H9 (cell line): ENCODE measurements at regions not wholly inside any gene's neighbourhood (a gene's known extent, or its start where the extent isn't known, plus 50 kb on each side); places are given as distances from the start of the nearest gene placed in this dataset.

Source experiments
- DNase-seq: peaks from one replicate; pipeline ENCODE4 v3.0.0-alpha.2; 2017
- H2AFZ ChIP-seq: one replicate; pipeline ENCODE4 v1.6.1; 2013; ENCODE audit warnings: mild to moderate bottlenecking, low read length, control low read depth, moderate library complexity
- H2AK5ac ChIP-seq: 2 replicates; pipeline ENCODE4 v1.6.1; 2013; ENCODE audit warnings: low read length, control low read depth, mixed read lengths; ENCODE audit not compliant: insufficient read length
- H2BK120ac ChIP-seq: one replicate; pipeline ENCODE4 v1.6.1; 2013; ENCODE audit warnings: low read depth, mild to moderate bottlenecking, low read length, control low read depth, inconsistent platforms; ENCODE audit not compliant: poor library complexity, severe bottlenecking
- H2BK12ac ChIP-seq: 2 replicates; pipeline ENCODE4 v1.6.1; 2013; ENCODE audit warnings: low read length, control low read depth, mixed read lengths, low read depth; ENCODE audit not compliant: insufficient read length
- H2BK15ac ChIP-seq: 2 replicates; pipeline ENCODE4 v1.6.1; 2013; ENCODE audit warnings: low read depth, low read length, control low read depth
- H2BK20ac ChIP-seq: one replicate; pipeline ENCODE4 v1.6.1; 2013; ENCODE audit warnings: low read depth, mild to moderate bottlenecking, low read length, control low read depth, inconsistent platforms; ENCODE audit not compliant: poor library complexity, severe bottlenecking
- H2BK5ac ChIP-seq: 2 replicates; pipeline ENCODE4 v1.6.1; 2013; ENCODE audit warnings: low read length, control low read depth, mixed read lengths; ENCODE audit not compliant: insufficient read length
- H3K14ac ChIP-seq: 2 replicates; pipeline ENCODE4 v1.6.1; 2013; ENCODE audit warnings: low read length, control low read depth; ENCODE audit not compliant: insufficient read depth
- H3K18ac ChIP-seq: 2 replicates; pipeline ENCODE4 v1.6.1; 2013; ENCODE audit warnings: low read depth, mild to moderate bottlenecking, mixed read lengths, low read length, control low read depth; ENCODE audit not compliant: insufficient read length
- H3K23ac ChIP-seq: 2 replicates; pipeline ENCODE4 v1.6.1; 2013; ENCODE audit warnings: low read length, control low read depth, mixed read lengths, low read depth; ENCODE audit not compliant: insufficient read length
- H3K23me2 ChIP-seq: 2 replicates; pipeline ENCODE4 v1.6.1; 2013; ENCODE audit warnings: low read depth, mild to moderate bottlenecking, mixed read lengths, low read length, control low read depth; ENCODE audit not compliant: insufficient read length, poor library complexity, severe bottlenecking
- H3K27ac ChIP-seq: 2 replicates; pipeline ENCODE4 v1.5.1; 2013; ENCODE audit warnings: low read length, control low read depth, mixed read lengths, low read depth; ENCODE audit not compliant: insufficient read length
- H3K27me3 ChIP-seq: 2 replicates; pipeline ENCODE4 v1.6.1; 2013; ENCODE audit warnings: low read length, control low read depth, inconsistent platforms; ENCODE audit not compliant: insufficient read depth
- H3K4ac ChIP-seq: 2 replicates; pipeline ENCODE4 v1.6.1; 2013; ENCODE audit warnings: low read depth, mild to moderate bottlenecking, control low read depth, inconsistent platforms, low read length, moderate library complexity
- H3K4me1 ChIP-seq: 2 replicates; pipeline ENCODE4 v1.6.1; 2013; ENCODE audit warnings: low read length, control low read depth, inconsistent platforms; ENCODE audit not compliant: insufficient read depth
- H3K4me2 ChIP-seq: 2 replicates; pipeline ENCODE4 v1.6.1; 2013; ENCODE audit warnings: low read length, control low read depth, mixed read lengths; ENCODE audit not compliant: insufficient read length, insufficient read depth
- H3K56ac ChIP-seq: 2 replicates; pipeline ENCODE4 v1.6.1; 2013; ENCODE audit warnings: low read depth, mild to moderate bottlenecking, mixed read lengths, low read length, control low read depth; ENCODE audit not compliant: insufficient read length
- H3K79me1 ChIP-seq: 2 replicates; pipeline ENCODE4 v1.6.1; 2013; ENCODE audit warnings: low read depth, mild to moderate bottlenecking, moderate library complexity, low read length, control low read depth, inconsistent platforms; ENCODE audit not compliant: insufficient read depth, poor library complexity, severe bottlenecking
- H3K79me2 ChIP-seq: 2 replicates; pipeline ENCODE4 v1.6.1; 2013; ENCODE audit warnings: low read length, control low read depth, inconsistent platforms; ENCODE audit not compliant: insufficient read depth
- H3K9ac ChIP-seq: 2 replicates; pipeline ENCODE4 v1.6.1; 2013; ENCODE audit warnings: low read length, control low read depth, mixed read lengths; ENCODE audit not compliant: insufficient read length; ENCODE audit errors: extremely low read depth
- H3K9me3 ChIP-seq: one replicate; pipeline ENCODE4 v1.6.1; 2013; ENCODE audit warnings: low read depth, low read length, inconsistent platforms; ENCODE audit not compliant: control insufficient read depth
- H3T11ph ChIP-seq: one replicate; pipeline ENCODE4 v1.6.1; 2013; ENCODE audit warnings: mild to moderate bottlenecking, low read length, control low read depth, inconsistent platforms
- H4K20me1 ChIP-seq: one replicate; pipeline ENCODE4 v1.6.1; 2013; ENCODE audit not compliant: control insufficient read depth, insufficient read length, insufficient read depth
- H4K5ac ChIP-seq: 2 replicates; pipeline ENCODE4 v1.6.1; 2013; ENCODE audit warnings: low read depth, mild to moderate bottlenecking, mixed read lengths, low read length, control low read depth; ENCODE audit not compliant: insufficient read length
- H4K8ac ChIP-seq: replicated peaks from 2 replicates; pipeline ENCODE4 v1.6.1; 2013; ENCODE audit warnings: low read length, control low read depth, mixed read lengths, low read depth; ENCODE audit not compliant: insufficient read length
- H4K91ac ChIP-seq: 2 replicates; pipeline ENCODE4 v1.6.1; 2013; ENCODE audit warnings: low read depth, mild to moderate bottlenecking, moderate library complexity, mixed read lengths, low read length, control low read depth; ENCODE audit not compliant: insufficient read length
- H3K27ac Mint-ChIP-seq, 3 experiments: 2 replicates in 2 of 3; 3 replicates in 1 of 3; pipeline ENCODE4 v1.8.0; 2020 to 2021; ENCODE audit warnings: mixed read lengths in 3 of 3, mild to moderate bottlenecking in 1 of 3, moderate library complexity in 1 of 3
- H3K27me3 Mint-ChIP-seq: 2 replicates; pipeline ENCODE4 v1.8.0; 2021; ENCODE audit warnings: low read depth, mild to moderate bottlenecking, moderate library complexity, mixed read lengths
- H3K36me3 Mint-ChIP-seq, 3 experiments: 2 replicates in 2 of 3; 3 replicates in 1 of 3; pipeline ENCODE4 v1.8.0; 2020 to 2021; ENCODE audit warnings: low read depth in 3 of 3, mixed read lengths in 3 of 3; ENCODE audit not compliant: insufficient read depth in 1 of 3
- H3K4me1 Mint-ChIP-seq, 2 experiments: 2 replicates each; pipeline ENCODE4 v1.8.0; 2020; ENCODE audit warnings: mixed read lengths in 2 of 2
- H3K4me3 Mint-ChIP-seq, 2 experiments: 2 replicates in 1 of 2; 3 replicates in 1 of 2; pipeline ENCODE4 v1.8.0; 2020 to 2021; ENCODE audit warnings: mild to moderate bottlenecking in 2 of 2, mixed read lengths in 2 of 2, moderate library complexity in 1 of 2
- H3K9me3 Mint-ChIP-seq, 2 experiments: 2 replicates in 1 of 2; 3 replicates in 1 of 2; pipeline ENCODE4 v1.8.0; 2020; ENCODE audit warnings: mild to moderate bottlenecking in 2 of 2, mixed read lengths in 2 of 2, moderate library complexity in 1 of 2
- CTCF ChIP-seq: fragments of 200-600 bp; sonication (generic); conservative IDR thresholded peaks from 3 replicates; pipeline ENCODE4 v1.8.0; 2021; ENCODE audit warnings: antibody characterized with exemption, mild to moderate bottlenecking
- WGBS: extraction: QIAGEN DNeasy Blood & Tissue Kit; methylation state at CpG from one replicate; pipeline ENCODE4 v1.1.7; 2013; ENCODE audit warnings: missing lambda C conversion rate, low lambda C conversion rate, mixed read lengths; ENCODE audit not compliant: insufficient read length; ENCODE audit errors: extremely low coverage; 5-methylcytosine and 5-hydroxymethylcytosine counted together

- no peaks in the 10 kb centered on the region for H3K4me1 ChIP-seq
- no peak overlapping the region for H4K8ac ChIP-seq
- H4K5ac ChIP-seq = no peak overlapping the region
- no peak overlapping the region for H2BK5ac ChIP-seq
- H3K9me3 ChIP-seq = no peaks in the 10 kb centered on the region
- no peak overlapping the region for H3K56ac ChIP-seq
- no peaks in the 10 kb centered on the region for H3K79me1 ChIP-seq
- H3K27ac ChIP-seq = no peak overlapping the region
- no peak overlapping the region for H2BK12ac ChIP-seq
- no peak overlapping the region for H3K4ac ChIP-seq
- TF ChIP-seq CTCF = no peak
- no peak overlapping the region for H3K4me2 ChIP-seq
- peaks cover 4 to 10% of the 10 kb centered on the region in 2 experiments; a peak in 4 of 5 replicates for H3K9me3 Mint-ChIP-seq
- no peaks in the 10 kb centered on the region for H3K27me3 ChIP-seq
- no peaks in the 10 kb centered on the region for H4K20me1 ChIP-seq
- H3K23me2 ChIP-seq = no peaks in the 10 kb centered on the region
- H3K23ac ChIP-seq = no peak overlapping the region
- H3K4me3 Mint-ChIP-seq = no peak overlapping the region; a peak in 1 of 5 replicates
- no peak overlapping the region for H2AK5ac ChIP-seq
- no peak overlapping the region for H3K9ac ChIP-seq
- no peak overlapping the region for H3T11ph ChIP-seq
- no peak overlapping the region for H2BK20ac ChIP-seq
- H3K18ac ChIP-seq = no peak overlapping the region
- H3K36me3 Mint-ChIP-seq = no peaks in the 10 kb centered on the region
- H3K79me2 ChIP-seq = no peaks in the 10 kb centered on the region
- peaks cover 5% of the 10 kb centered on the region in 2 experiments; a peak in 3 of 4 replicates for H3K4me1 Mint-ChIP-seq
- DNase-seq = no peak
- H4K91ac ChIP-seq = no peak overlapping the region
- no peak overlapping the region for H2AFZ ChIP-seq
- H3K14ac ChIP-seq = no peak overlapping the region
- peaks cover 13% of the 10 kb centered on the region for H3K27me3 Mint-ChIP-seq
- H2BK120ac ChIP-seq = no peak overlapping the region
- WGBS = no CpG with 5 or more reads among the region's 23 CpGs
- no peak overlapping the region for H3K27ac Mint-ChIP-seq
- no peak overlapping the region for H2BK15ac ChIP-seq
These were observed 1463.9 kb downstream of the TBC1D22A start for GRCh38 chr22:48226026-48227013.
